ENCODE measurements at regions not wholly inside any gene's neighbourhood (a gene's known extent, or its start where the extent isn't known, plus 50 kb on each side); places are given as distances from the start of the nearest gene placed in this dataset.

DNA sequence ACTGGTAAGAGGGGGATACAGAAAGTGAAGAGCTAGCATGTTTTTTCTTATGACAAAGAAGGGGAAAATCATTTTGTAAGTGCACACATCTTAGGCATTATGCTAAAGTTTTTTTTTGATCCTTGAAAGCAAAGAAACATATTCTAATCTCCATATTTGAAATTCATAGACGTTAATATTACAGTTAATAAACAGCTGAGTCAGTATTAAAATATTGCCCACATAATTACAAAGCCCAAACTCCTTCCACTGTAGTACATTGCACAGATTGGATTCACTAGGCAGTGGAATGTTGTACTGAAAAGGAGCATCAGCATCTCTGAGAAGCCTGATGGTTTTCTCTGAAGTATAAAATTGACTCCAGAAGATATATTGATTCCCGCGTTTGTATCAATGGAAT, 122.6 kb downstream of the ISOC1 start:
- Mint-ChIP-seq H3K27ac (no peak overlapping the region), H3K4me3 (no peak overlapping the region), H3K9me3 (ENCODE audit: insufficient read depth) (peaks cover 17% of the 10 kb centered on the region), H3K4me1 (no peaks in the 10 kb centered on the region), H3K27me3 (no peaks in the 10 kb centered on the region)
- Histone ChIP-seq H3K4me1 (ENCODE audit: control insufficient read depth in 2 of 2, insufficient read depth in 2 of 2, low read length in 2 of 2) (no peaks in the 10 kb centered on the region), H4K20me1 (ENCODE audit: control insufficient read depth, insufficient read depth, low read length, poor library complexity, severe bottlenecking) (no peaks in the 10 kb centered on the region), H3K27ac (ENCODE audit: low read length in 2 of 2) (no peak overlapping the region), H3K9ac (ENCODE audit: low read length) (no peak overlapping the region), H3K9me3 (ENCODE audit: control extremely low read depth in 1 of 3, control insufficient read depth in 2 of 3, insufficient read depth in 1 of 3, low read length in 2 of 3) (peaks cover 0 to 6% (median 3%) of the 10 kb centered on the region in 3 donors), H3K36me3 (replicated peaks in 1 of 2; ENCODE audit: control extremely low read depth in 1 of 2, control insufficient read depth in 1 of 2, extremely low read depth in 1 of 2, insufficient read depth in 2 of 2, low read length in 1 of 2) (no peaks in the 10 kb centered on the region), H3K4me3 (ENCODE audit: control extremely low read depth in 1 of 5, extremely low read depth in 1 of 5, insufficient read depth in 1 of 5, low read depth in 2 of 5, low read length in 4 of 5) (no peak overlapping the region), H3K79me2 (ENCODE audit: control insufficient read depth, insufficient read depth, low read length) (no peaks in the 10 kb centered on the region), H3K4me2 (replicated peaks; ENCODE audit: low read depth, low read length, poor library complexity, severe bottlenecking) (no peak overlapping the region), H2AFZ (ENCODE audit: insufficient read depth, low read depth, low read length, poor library complexity, severe bottlenecking) (no peak overlapping the region), H3K27me3 (replicated peaks in 1 of 4; ENCODE audit: control extremely low read depth in 1 of 4, control insufficient read depth in 3 of 4, insufficient read depth in 4 of 4, low read length in 3 of 4) (no peaks in the 10 kb centered on the region)
- TF ChIP-seq EZH2 (IDR thresholded peaks at IDR 0.05; ENCODE audit: borderline replicate concordance, insufficient read depth, low read depth, low read length, poor library complexity, severe bottlenecking), result no peak
- TF ChIP-seq CTCF (IDR thresholded peaks at IDR 0.05), result no peak
- ChIA-PET POLR2A (no interaction called here), CTCF (no interaction called here)
- ATAC-seq (ENCODE audit: low read depth), result no peak
- no CpG with 5 or more reads among the region's 3 CpGs for WGBS (ENCODE audit: insufficient coverage)
- intact Hi-C loops (cut with micrococcal nuclease), result no loop called here
- no peak for DNase-seq

GRCh38 chr5:129223178-129223577, 128.6 kb downstream of the ISOC1 start:
- Histone ChIP-seq H3K9me3 (ENCODE audit: control extremely low read depth in 1 of 3, control insufficient read depth in 2 of 3, insufficient read depth in 1 of 3, low read length in 2 of 3) (no peaks in the 10 kb centered on the region), H3K27ac (ENCODE audit: low read length in 2 of 2) (no peak overlapping the region), H3K4me3 (ENCODE audit: control extremely low read depth in 1 of 5, extremely low read depth in 1 of 5, insufficient read depth in 1 of 5, low read depth in 2 of 5, low read length in 4 of 5) (no peak overlapping the region), H4K20me1 (ENCODE audit: control insufficient read depth, insufficient read depth, low read length, poor library complexity, severe bottlenecking) (no peaks in the 10 kb centered on the region), H3K4me2 (replicated peaks; ENCODE audit: low read depth, low read length, poor library complexity, severe bottlenecking) (no peak overlapping the region), H3K9ac (ENCODE audit: low read length) (no peak overlapping the region), H3K36me3 (replicated peaks in 1 of 2; ENCODE audit: control extremely low read depth in 1 of 2, control insufficient read depth in 1 of 2, extremely low read depth in 1 of 2, insufficient read depth in 2 of 2, low read length in 1 of 2) (no peaks in the 10 kb centered on the region), H3K79me2 (ENCODE audit: control insufficient read depth, insufficient read depth, low read length) (no peaks in the 10 kb centered on the region), H3K27me3 (replicated peaks in 1 of 4; ENCODE audit: control extremely low read depth in 1 of 4, control insufficient read depth in 3 of 4, insufficient read depth in 4 of 4, low read length in 3 of 4) (no peaks in the 10 kb centered on the region), H3K4me1 (ENCODE audit: control insufficient read depth in 2 of 2, insufficient read depth in 2 of 2, low read length in 2 of 2) (no peaks in the 10 kb centered on the region), H2AFZ (ENCODE audit: insufficient read depth, low read depth, low read length, poor library complexity, severe bottlenecking) (no peak overlapping the region)
- Mint-ChIP-seq H3K4me1 (no peaks in the 10 kb centered on the region), H3K4me3 (no peak overlapping the region), H3K9me3 (ENCODE audit: insufficient read depth) (no peaks in the 10 kb centered on the region), H3K27me3 (no peaks in the 10 kb centered on the region), H3K27ac (no peak overlapping the region)
- no peak for ATAC-seq (ENCODE audit: low read depth)
- WGBS (ENCODE audit: insufficient coverage), result 67% methylated on average over 1 of the region's 2 CpGs
- ChIA-PET CTCF (no interaction called here), POLR2A (no interaction called here)
- intact Hi-C loops (cut with micrococcal nuclease), result no loop called here
- DNase-seq, result no peak
- TF ChIP-seq EZH2 (IDR thresholded peaks at IDR 0.05; ENCODE audit: borderline replicate concordance, insufficient read depth, low read depth, low read length, poor library complexity, severe bottlenecking), result no peak
- TF ChIP-seq CTCF (IDR thresholded peaks at IDR 0.05), result no peak
